GM21786 (cell line): ENCODE measurements at regions not wholly inside any gene's neighbourhood (a gene's known extent, or its start where the extent isn't known, plus 50 kb on each side); places are given as distances from the start of the nearest gene placed in this dataset.

Experiments
- ATAC-seq: cut with Tn5 transposase; IDR thresholded peaks from one replicate; pipeline ENCODE4 v1.9.1; 2021; ENCODE audit not compliant: unreplicated experiment

DNA sequence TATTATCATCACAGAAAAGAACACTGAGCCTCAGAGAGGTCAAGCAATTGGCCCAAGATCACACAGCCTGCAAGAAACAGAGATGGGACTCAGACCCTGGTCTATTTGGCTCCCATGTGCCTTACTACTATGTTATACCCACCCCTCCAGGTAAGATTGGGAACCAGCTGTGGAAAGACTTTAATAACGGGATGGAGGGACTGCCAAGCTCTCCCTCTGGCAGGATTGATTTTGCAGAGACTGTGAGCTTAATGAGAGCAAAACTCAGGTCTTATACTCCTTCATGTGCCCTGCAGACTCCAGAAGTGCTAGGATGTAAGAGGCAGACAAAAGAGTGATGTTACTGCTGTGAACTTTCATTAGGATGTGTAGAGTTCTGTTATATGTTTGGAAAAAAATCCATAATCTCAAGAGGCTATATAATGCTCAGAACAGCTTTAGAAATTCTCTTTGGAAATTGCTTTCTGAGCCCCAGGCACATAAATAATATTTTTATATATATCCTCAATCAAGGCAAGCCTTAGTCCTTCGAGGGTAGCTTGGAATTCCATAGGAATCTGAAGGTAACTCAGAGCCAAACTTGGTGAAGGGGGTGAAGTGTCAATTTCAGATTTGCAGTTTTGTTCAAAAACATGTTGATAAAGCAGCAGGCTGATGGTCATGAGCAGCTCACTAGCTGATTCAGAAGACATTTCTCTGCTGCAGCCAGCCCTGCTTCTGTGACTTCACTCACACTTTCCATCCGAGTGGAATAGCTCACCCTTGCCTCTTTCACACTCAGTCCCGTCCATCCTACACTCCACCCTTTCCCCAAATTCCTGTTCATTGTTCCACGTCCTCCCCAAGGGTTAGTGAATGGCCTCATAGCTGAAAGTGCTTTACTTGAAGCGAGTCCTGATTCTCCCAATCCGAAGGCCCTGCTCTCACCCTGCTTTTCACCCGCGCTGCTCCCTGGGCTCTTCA lies 188.8 kb downstream of the SNX19 start:
- ATAC-seq, result no peak

- ATAC-seq, result no peak
Measured at GRCh38 chr11:130728185-130729180, 187.8 kb downstream of the SNX19 start.

DNA sequence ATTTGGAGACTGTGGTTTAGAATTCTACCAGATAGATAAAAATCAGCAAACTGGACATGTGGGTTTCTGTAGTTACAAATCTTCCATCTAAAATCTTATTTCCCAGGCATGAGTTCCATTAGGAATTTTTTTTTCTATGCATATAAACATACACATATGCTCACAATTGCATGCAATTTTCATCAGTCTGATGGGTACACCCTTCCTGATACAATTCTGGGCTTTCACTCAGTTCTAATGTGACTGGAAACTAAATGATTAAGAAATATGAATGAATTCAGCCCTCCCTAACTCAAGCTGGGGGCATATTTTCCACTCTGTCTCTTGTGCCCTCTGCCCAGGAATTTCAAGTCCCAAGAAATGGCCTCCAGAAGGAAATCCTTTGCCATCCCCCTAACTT lies 187.1 kb downstream of the SNX19 start:
- ATAC-seq, result no peak

DNA sequence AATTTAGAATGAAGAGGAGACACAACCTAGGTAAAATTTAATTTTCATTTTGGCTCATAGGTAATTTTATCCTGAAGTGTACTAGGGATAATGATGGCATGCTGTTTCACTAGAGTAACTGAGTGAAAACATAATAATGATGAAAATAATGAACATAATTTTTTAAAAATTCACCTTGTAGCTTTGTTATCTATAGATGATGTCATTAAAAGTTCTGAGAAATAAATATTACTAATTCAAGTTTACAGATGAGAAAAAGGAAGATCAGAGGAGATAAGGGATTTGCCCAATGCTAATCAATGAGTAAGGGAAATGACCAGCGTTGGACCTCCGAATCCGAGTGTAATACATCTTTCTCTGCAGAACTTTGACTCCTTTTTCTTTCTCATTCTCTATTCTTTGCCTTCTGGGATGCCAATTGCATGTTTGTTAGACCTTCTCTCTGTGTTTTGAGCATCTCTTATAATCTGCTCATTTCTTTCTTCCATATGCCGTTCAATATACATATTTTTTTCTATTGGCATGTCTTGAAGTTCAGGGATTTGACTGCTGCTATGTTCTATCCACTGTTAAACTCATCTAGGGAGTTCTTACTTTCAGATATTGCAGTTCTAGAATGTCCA lies 186.5 kb downstream of the SNX19 start:
- ATAC-seq, result no peak

DNA sequence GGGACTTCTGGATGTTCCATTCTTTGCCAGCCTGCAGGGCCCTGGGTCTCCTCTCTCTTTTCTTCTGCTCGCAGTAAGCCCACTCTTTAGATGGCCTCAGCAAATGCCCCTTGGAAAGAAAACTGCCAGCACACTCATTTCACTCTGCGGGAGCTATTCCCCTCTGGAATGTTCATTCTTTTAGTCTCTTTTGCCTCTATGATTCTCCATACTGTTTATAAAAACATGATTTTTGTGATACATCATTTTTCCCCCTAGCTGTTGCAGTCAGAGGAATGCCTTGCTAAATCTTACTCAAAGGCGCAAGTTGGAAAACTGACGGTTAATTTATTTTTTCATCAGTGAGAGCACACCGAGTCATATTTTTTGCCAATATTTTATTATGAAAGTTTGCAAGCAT lies 184.9 kb downstream of the SNX19 start:
- no peak for ATAC-seq

DNA sequence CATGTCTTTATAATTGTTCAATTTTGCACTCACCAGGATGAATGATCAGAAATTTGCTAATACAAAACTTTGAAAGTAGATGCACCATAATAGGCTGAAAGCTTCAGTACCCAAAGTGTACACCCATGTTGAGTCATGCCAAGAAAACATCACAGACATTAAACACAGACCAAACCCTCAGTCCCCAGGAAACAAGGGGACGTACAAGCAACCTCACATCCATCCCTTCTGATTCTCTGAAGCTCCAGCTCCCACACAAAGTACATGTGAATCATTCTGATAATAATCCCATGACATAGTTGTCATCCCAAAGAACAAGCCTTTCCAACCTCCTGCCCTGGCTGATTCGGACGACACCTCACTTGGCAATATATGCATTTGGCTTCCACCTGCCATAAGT lies 183.8 kb downstream of the SNX19 start:
- no peak for ATAC-seq

DNA sequence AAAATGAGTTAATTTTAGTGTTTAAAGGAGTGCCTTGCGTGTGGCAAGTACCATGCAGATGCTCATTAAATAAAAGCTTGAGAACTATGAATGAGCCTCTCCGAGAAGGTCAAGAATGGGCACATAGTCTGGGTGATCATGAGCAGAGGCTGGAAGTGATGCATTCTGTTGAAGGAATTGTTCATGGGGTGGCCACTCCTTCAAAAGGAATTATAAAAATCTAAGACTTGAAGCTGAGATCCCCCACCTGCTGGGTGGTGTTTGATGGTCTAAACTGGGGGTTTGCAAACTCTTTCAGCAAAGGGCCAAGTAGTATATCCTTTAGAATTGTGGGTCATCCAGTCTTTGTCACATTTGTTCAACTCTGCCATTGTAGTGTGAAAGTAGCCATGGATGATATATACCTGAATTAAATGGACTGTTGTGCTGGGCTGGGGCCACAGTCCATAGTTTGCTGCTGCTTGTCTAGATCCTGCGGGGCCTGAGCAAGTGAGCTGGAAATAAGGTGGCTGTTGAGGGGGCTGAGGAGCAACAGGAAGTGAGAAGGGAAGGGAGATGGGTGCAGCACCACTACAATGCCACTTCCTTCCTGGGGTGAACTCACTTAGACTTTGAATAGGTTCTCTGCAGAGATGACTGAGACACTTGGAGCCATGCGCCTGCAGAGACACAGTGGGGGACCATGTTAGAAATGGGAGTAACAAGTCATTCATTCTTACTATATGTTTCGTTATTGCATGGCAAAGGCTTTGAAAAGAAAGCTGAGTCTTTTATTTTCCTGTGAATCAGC lies 179.0 kb downstream of the SNX19 start:
- no peak for ATAC-seq

DNA sequence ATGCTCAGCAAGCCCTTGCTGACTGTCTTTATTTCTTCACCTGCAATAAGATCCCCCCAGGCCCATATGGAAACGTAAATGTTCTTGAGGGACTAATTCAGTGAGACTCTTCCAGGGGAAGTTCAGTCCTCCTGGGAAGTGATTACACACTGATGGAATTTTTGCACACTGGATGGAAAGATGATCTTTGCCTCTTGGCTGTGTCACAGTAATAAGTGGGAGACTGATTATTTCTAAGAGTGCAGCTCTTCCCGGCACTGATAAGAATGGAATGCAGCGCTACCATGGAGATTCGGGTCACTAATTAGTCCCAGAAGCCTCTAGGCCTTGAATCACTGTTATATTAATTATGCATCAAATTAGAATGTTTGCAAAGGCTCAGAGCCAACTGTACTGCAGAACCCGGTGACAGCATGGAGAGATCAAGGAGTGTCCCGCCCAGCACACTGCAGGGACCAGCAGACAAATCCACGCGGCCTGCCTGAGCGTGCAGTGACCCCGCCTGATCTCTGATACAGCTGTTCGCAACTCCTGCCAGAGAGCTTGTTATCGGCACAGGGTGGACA lies 178.3 kb downstream of the SNX19 start:
- no peak for ATAC-seq

- ATAC-seq, result no peak
Measured at GRCh38 chr11:130738611-130739010, 177.7 kb downstream of the SNX19 start.

DNA sequence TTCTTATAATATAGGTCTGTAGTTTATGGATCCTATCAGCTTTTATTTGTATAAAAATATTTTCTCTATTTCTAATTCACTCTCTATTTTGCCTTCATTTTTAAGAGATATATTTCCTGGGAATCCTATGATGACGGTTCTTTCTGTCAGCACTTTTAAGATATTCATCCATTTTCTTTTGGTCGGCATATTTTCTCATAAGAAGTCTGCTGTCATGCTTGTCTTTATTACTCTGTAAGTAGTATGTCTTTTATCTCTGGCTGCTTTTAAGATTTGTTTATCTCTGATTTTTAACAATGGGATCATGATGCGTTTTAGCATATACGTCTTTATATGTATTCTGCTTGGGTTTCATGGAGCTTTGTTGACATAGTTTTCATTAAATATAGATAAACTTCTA lies 175.5 kb downstream of the SNX19 start:
- ATAC-seq, result no peak

DNA sequence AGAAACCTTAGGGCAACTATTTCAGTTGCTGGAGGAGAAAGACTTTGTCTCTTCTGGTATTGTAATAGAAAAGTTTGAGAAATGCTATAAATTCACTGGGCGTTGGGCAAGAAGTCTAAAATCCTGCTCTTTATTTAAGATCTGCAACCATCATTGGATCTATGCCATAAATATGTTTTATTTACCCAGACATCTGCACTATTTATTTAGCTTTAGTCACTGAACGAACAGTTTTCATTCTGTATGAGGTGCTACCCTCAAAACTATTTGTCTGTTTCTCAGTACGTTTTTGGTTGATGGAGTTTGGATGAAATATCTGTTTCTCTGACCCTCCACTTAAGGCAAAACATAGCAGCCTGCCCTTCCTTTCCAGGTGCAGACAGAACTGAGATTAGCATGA lies 171.5 kb downstream of the SNX19 start:
- ATAC-seq, result no peak

DNA sequence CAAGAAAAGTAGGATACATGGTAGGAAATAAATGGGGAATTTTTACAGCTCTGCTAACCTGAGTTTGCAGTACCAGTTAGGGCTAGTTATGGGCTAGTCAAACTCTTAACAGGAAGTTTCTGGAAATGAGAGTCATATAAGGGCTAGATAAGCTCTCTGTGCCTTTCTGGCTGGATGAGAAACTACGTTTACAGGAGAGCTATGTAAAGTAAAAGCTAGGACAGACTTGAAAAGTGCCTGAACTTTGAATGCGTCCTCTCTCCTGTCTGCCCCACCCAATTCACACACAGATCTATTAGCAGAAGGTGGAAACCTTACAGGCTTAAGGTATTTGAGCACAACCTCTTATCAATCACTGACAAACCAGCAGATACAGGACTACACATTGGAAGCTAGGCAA lies 167.1 kb downstream of the SNX19 start:
- no peak for ATAC-seq

- ATAC-seq, result no peak
Measured at GRCh38 chr11:130760515-130761125, 155.7 kb downstream of the SNX19 start.

DNA sequence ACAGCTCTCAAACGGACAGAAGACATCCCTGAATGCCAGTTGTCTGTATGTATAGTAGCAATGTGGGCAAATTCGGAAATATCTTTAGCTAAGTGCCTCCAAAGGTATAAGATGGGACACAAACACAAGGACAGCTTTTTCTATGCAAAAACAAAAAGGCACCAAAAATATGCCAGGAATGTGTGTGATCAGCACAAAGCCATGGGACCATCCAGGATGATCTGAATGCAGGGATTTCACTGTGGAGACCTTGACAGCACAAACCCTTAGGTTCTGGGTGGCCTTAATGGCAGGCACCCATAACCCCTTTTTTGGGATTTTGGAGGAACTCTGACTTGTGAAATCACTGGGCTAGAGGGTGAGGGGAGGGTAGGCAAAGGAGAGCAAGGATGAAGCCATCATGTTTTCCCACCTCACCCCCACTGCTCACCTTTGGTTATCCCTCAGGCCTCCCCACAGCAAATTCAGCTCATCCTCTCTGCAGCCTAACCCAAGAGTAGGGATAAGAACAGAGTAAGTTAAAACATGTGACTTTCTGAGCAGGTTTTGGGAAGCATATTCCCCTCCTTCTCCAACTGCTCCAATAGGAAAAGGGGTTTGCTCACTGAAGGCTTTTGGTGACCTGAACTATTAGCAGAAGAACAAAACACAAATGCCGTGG lies 154.6 kb downstream of the SNX19 start:
- ATAC-seq, result no peak

DNA sequence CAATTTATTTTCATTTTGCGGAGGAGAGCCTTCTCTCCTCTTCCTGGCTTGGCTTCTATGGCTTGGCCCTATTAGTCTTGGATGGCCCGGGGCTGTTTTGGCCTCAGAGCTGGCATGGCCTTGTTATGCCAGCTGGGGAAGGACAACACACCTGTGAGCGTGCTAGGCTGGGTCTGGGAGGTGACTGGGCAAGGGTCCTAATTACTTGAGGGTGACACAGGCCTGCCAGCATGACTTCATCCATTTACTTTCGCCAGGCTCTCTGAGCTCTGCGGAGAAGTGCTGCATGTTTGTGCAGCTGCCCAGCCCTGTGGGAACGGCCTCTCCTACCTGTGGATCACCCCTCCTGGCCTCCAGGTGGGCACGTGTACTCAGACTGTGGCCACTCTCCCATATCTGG lies 153.6 kb downstream of the SNX19 start:
- ATAC-seq, result no peak

DNA sequence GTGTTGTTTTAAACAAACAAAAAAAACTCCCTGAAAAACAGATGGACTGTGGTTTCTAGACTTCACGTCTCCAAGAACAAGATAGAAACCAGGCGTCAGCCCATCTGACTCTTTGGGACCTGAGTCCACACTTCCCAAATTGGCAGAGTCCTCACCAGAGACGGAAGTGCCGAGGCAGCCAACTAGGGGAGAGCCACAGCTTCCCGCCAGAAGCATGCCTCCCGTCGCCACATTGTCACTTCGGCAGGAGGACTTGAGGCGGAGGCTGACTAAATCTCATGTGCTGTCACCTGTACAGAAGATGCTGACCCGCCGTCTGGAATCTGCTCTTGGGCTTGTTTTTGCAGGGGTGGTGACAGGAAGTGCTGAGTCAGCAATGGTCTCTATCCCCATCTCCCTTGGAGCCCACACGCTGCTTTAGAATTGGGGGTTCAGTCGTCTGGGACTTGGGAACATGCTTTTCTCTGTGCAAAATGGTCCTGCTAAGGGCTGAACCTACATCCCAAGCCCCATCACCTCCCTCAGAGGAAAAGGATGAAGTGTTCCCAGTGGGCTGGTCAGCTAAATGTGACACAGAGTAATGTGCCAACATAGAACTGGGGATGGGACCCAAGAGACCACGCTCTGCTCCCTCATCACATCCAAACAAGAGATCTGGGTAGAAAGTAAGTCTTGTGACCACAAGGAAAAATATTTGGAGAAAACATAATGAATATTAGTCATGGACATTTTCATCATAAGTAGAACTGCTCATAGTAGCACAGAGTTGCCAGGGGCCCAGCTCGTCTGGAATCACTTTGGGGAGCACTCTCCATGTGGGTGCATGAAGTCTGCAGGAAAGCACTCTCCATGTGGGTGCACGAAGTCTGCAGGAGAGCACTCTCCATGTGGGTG lies 152.9 kb downstream of the SNX19 start:
- ATAC-seq, result no peak

DNA sequence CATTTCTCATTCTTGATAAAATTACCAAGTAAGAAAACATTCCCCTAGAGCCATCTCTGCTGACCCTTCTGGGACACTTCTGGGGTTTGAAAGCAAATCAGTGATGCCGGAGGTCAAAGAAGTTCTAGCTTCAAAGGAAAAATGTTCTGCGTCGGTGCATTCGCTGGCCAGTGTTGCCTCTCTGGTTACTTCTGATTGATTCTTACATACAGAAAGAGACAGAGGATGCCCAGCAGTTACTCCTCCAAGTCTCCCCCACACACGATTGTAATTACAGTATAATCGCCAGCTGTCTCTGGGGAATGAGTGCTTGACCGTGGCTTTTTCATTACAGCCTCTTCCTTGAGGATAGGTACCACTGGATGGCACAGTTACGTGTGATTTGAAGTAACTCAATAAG lies 150.9 kb downstream of the SNX19 start:
- no peak for ATAC-seq

- ATAC-seq, result peak; percentile 85
Measured at GRCh38 chr11:130765951-130766649, 150.2 kb downstream of the SNX19 start.
